PC-3 (cell line): ENCODE measurements at regions not wholly inside any gene's neighbourhood (a gene's known extent, or its start where the extent isn't known, plus 50 kb on each side); places are given as distances from the start of the nearest gene placed in this dataset.
"Not testable (repeated sequence)": the region's sequence is repeated elsewhere in the genome, so short reads cannot be mapped to it uniquely, and the experiment has no call there.

Experiments
- ATAC-seq: fragments of 200-7000 bp; cut with Tn5 transposase; 2 replicates; pipeline ENCODE4 v1.9.1; 2020; ENCODE audit warnings: mild to moderate bottlenecking, moderate library complexity
- BruUV-seq: library from RNA; stranded (reverse); fragments of 400-500 nt; replicated peaks from 2 replicates; lab custom pipeline; 2021; lab: Mats Ljungman, UMichigan
- CTCF ChIA-PET: fragments of 300-600 bp; sonication (Branson Sonifier 250); formaldehyde crosslinking; loops from one replicate; lab custom pipeline; 2022; ENCODE audit warnings: antibody characterized with exemption; lab: Charles Lee
- POLR2A ChIA-PET: fragments of 300-600 bp; sonication (Branson Sonifier 250); formaldehyde crosslinking; loops from one replicate; lab custom pipeline; 2022; ENCODE audit warnings: antibody characterized with exemption; ENCODE audit not compliant: unreplicated experiment; lab: Charles Lee
- DNase-seq: peaks from one replicate; pipeline ENCODE4 v3.0.0-alpha.2; 2015
- H2AFZ ChIP-seq: fragments of 300-600 bp; sonication (generic); 2 replicates; pipeline ENCODE4 v1.6.0; 2016; ENCODE audit warnings: antibody characterized with exemption, low read length
- H3F3A ChIP-seq: fragments of 300-600 bp; sonication (generic); one replicate; pipeline ENCODE4 v1.6.0; 2017; ENCODE audit warnings: antibody characterized with exemption, low read length, control low read depth, mild to moderate bottlenecking; ENCODE audit not compliant: unreplicated experiment
- H3K27ac ChIP-seq: fragments of 300-600 bp; sonication (generic); 2 replicates; pipeline ENCODE4 v1.5.1; 2016; ENCODE audit warnings: mild to moderate bottlenecking, low read length
- H3K27me3 ChIP-seq: fragments of 300-600 bp; sonication (generic); 2 replicates; pipeline ENCODE4 v1.6.1; 2016; ENCODE audit warnings: low read length, mixed read lengths
- H3K36me3 ChIP-seq: fragments of 300-600 bp; sonication (generic); 2 replicates; pipeline ENCODE4 v1.6.1; 2016; ENCODE audit warnings: low read depth, mixed run types, low read length, mixed read lengths
- H3K4me1 ChIP-seq: fragments of 300-600 bp; sonication (generic); 2 replicates; pipeline ENCODE4 v1.5.1; 2016; ENCODE audit warnings: low read length; ENCODE audit not compliant: insufficient read depth
- H3K4me2 ChIP-seq: fragments of 300-600 bp; sonication (generic); 2 replicates; pipeline ENCODE4 v1.6.0; 2016; ENCODE audit warnings: low read length
- H3K4me3 ChIP-seq: fragments of 300-600 bp; sonication (generic); 2 replicates; pipeline ENCODE4 v1.5.1; 2016; ENCODE audit warnings: mild to moderate bottlenecking, low read length, mixed read lengths
- H3K79me2 ChIP-seq: fragments of 300-600 bp; sonication (generic); 2 replicates; pipeline ENCODE4 v1.6.1; 2017; ENCODE audit warnings: low read length, mixed read lengths
- H3K9ac ChIP-seq: fragments of 300-600 bp; sonication (generic); 2 replicates; pipeline ENCODE4 v1.6.0; 2016; ENCODE audit warnings: mild to moderate bottlenecking, low read length
- H3K9me2 ChIP-seq: fragments of 300-600 bp; sonication (generic); replicated peaks from 2 replicates; pipeline ENCODE4 v1.6.1; 2016; ENCODE audit warnings: mixed run types, low read length, mixed read lengths
- H3K9me3 ChIP-seq: fragments of 300-600 bp; sonication (generic); 2 replicates; pipeline ENCODE4 v1.6.1; 2016; ENCODE audit warnings: low read length, mixed read lengths
- H4K20me1 ChIP-seq: fragments of 300-600 bp; sonication (generic); 2 replicates; pipeline ENCODE4 v1.6.1; 2016; ENCODE audit warnings: low read length, mixed read lengths
- EZH2 ChIP-seq: fragments of 300-600 bp; sonication (generic); IDR thresholded peaks from one replicate; pipeline ENCODE4 v1.6.1; 2017; ENCODE audit warnings: antibody characterized with exemption, mild to moderate bottlenecking, low read length; ENCODE audit not compliant: unreplicated experiment
- EZH2phosphoT487 ChIP-seq: fragments of 300-600 bp; sonication (generic); IDR thresholded peaks from 2 replicates; pipeline ENCODE4 v1.6.1; 2018; ENCODE audit warnings: mild to moderate bottlenecking, antibody characterized with exemption, low read length, borderline replicate concordance
- intact Hi-C: fragments of 100-400 bp; cut with micrococcal nuclease; formaldehyde crosslinking; loops from 2 replicates; pipeline ENCODE4 v1.9.0; 2023
- TF ChIP-seq, protein P1 (sequence below): fragments of 300-600 bp; sonication (generic); conservative IDR thresholded peaks from 2 replicates; pipeline ENCODE4 v1.5.1; 2017; ENCODE audit warnings: antibody characterized with exemption, low read depth, mild to moderate bottlenecking, low read length

DNA sequence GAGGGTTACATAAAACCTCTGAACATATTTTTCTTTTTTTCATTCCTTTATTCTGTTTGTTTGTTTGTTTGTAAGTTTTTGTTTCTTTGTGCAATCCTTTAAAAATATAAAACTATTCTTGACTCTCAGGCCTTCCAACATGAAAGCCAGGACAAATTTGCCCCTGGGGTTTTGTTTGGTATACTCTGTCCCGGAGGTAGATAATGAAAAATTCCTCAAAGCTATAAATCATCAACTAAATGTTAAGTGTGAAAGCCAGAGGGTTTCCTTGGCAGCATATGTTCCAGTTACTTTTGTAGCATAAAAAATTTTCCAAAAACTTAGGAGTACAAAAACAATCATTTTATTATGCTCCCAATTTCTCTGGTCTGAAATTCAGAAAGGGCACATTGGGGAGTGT lies 1084.3 kb upstream of the GJE1 start:
- no peak for ATAC-seq

DNA sequence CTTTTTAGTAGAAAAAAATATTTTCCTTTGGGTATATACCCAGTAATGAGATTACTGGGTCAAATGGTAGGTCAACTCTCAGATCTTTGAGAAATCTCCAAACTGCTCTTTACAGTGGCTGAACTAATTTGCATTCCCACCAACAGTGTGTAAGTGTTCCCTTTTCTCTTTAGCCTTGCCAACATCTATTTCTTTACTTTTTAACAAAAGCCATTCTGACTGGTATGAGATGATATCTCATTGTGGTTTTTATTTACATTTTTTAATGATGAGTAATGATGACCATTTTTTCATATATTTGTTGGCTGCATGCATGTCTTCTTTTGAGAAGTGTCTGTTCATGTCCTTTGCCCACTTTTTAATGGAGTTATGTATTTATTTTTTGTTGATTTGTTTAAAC lies 1086.2 kb upstream of the GJE1 start:
- DNase-seq (peak; percentile 81), ATAC-seq (peak; percentile 71)
- H3K79me2 ChIP-seq, result not testable (repeated sequence)

More for the DNA sequence above, 1084.3 kb upstream of the GJE1 start:
- no peaks in the 10 kb centered on the region for H3K79me2 ChIP-seq
- H3K9me2 ChIP-seq, result no peaks in the 10 kb centered on the region
- CTCF ChIA-PET, result no interaction called here
- intact Hi-C loops, result no loop called here
- H2AFZ ChIP-seq, result no peak overlapping the region
- H4K20me1 ChIP-seq, result no peaks in the 10 kb centered on the region
- H3K4me2 ChIP-seq, result no peak overlapping the region
- TF ChIP-seq, protein P1, sequence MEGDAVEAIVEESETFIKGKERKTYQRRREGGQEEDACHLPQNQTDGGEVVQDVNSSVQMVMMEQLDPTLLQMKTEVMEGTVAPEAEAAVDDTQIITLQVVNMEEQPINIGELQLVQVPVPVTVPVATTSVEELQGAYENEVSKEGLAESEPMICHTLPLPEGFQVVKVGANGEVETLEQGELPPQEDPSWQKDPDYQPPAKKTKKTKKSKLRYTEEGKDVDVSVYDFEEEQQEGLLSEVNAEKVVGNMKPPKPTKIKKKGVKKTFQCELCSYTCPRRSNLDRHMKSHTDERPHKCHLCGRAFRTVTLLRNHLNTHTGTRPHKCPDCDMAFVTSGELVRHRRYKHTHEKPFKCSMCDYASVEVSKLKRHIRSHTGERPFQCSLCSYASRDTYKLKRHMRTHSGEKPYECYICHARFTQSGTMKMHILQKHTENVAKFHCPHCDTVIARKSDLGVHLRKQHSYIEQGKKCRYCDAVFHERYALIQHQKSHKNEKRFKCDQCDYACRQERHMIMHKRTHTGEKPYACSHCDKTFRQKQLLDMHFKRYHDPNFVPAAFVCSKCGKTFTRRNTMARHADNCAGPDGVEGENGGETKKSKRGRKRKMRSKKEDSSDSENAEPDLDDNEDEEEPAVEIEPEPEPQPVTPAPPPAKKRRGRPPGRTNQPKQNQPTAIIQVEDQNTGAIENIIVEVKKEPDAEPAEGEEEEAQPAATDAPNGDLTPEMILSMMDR, result no peak
- TF ChIP-seq EZH2 (no peak), EZH2phosphoT487 (no peak)
- no peaks in the 10 kb centered on the region for H3K36me3 ChIP-seq
- no TSS peak for BruUV-seq
- no peaks in the 10 kb centered on the region for H3K27me3 ChIP-seq
- H3K4me3 ChIP-seq, result no peak overlapping the region
- POLR2A ChIA-PET, result no interaction called here
- no peak for DNase-seq
- no peaks in the 10 kb centered on the region for H3K9me3 ChIP-seq
- no peak overlapping the region for H3K27ac ChIP-seq
- H3K4me1 ChIP-seq, result peaks cover 5% of the 10 kb centered on the region
- H3K9ac ChIP-seq, result no peak overlapping the region
- H3F3A ChIP-seq, result no peaks in the 10 kb centered on the region

DNA sequence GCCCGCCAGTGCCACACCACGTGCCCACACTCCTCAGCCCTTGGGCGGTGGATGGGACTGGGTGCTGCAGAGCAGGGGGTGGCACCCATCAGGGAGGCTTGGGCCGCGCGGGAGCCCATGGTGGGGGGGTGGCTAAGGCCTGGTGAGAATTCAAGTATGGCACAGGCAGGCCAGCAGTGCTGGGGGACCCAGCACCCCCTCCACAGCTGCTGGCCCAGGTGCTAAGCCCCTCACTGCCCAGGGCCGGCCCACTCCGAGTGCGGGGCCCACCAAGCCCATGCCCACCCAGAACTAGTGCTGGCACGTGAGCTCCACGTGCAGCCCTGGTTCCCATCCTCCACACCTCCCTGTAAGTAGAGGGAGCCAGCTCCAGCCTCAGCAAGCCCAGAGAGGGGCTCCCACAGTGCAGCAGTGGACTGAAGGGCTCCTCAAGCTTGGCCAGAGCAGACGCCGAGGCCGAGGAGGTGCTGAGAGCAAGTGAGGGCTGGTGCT lies 1091.1 kb upstream of the GJE1 start:
- Histone ChIP-seq H3K27ac (no peak overlapping the region), H3K9me2 (no peaks in the 10 kb centered on the region), H2AFZ (no peak overlapping the region), H3K4me2 (no peak overlapping the region), H3K79me2 (no peaks in the 10 kb centered on the region), H3K4me1 (peaks cover 5% of the 10 kb centered on the region), H3K27me3 (no peaks in the 10 kb centered on the region), H3K9ac (no peak overlapping the region), H3K4me3 (no peak overlapping the region), H3K9me3 (no peaks in the 10 kb centered on the region), H3F3A (no peaks in the 10 kb centered on the region), H4K20me1 (no peaks in the 10 kb centered on the region), H3K36me3 (no peaks in the 10 kb centered on the region)
- TF ChIP-seq EZH2 (no peak), EZH2phosphoT487 (no peak)
- TF ChIP-seq, protein P1, result no peak
- ChIA-PET POLR2A (no interaction called here), CTCF (no interaction called here)
- no peak for ATAC-seq
- intact Hi-C loops, result no loop called here
- DNase-seq, result no peak
- no TSS peak for BruUV-seq

More for the DNA sequence above, 1086.2 kb upstream of the GJE1 start:
- H3F3A ChIP-seq, H3K36me3 ChIP-seq, intact Hi-C loops, H3K27me3 ChIP-seq, H3K9me2 ChIP-seq, H3K4me2 ChIP-seq, H3K4me1 ChIP-seq, BruUV-seq, H3K9me3 ChIP-seq, H3K4me3 ChIP-seq, POLR2A ChIA-PET, CTCF ChIA-PET, H4K20me1 ChIP-seq, H2AFZ ChIP-seq, H3K9ac ChIP-seq: not testable (repeated sequence)
- peak overlapping the region; percentile 8; the same call in 1 of the 2 replicates for H3K27ac ChIP-seq
